ENCODE measurements at regions not wholly inside any gene's neighbourhood (a gene's known extent, or its start where the extent isn't known, plus 50 kb on each side); places are given as distances from the start of the nearest gene placed in this dataset.

GRCh38 chr5:97427235-97427634 lies 244.2 kb upstream of the RIOK2 start:
- Histone ChIP-seq H3K79me2 (ENCODE audit: control insufficient read depth, insufficient read depth, low read length, unreplicated experiment) (no peaks in the 10 kb centered on the region), H2AFZ (ENCODE audit: low read length, unreplicated experiment) (no peak overlapping the region), H3K27me3 (ENCODE audit: insufficient read depth, low read length) (no peaks in the 10 kb centered on the region), H3K27ac (ENCODE audit: low read depth, low read length) (no peak overlapping the region), H3K4me1 (ENCODE audit: control insufficient read depth, insufficient read depth, low read length, unreplicated experiment) (no peaks in the 10 kb centered on the region), H3K36me3 (ENCODE audit: insufficient read depth, low read length) (no peaks in the 10 kb centered on the region), H3K4me3 (ENCODE audit: low read depth, low read length) (no peak overlapping the region)

- Histone ChIP-seq H3K4me3 (ENCODE audit: low read depth, low read length) (no peak overlapping the region), H3K27ac (ENCODE audit: low read depth, low read length) (no peak overlapping the region), H2AFZ (ENCODE audit: low read length, unreplicated experiment) (no peak overlapping the region), H3K4me1 (ENCODE audit: control insufficient read depth, insufficient read depth, low read length, unreplicated experiment) (no peaks in the 10 kb centered on the region), H3K27me3 (ENCODE audit: insufficient read depth, low read length) (no peaks in the 10 kb centered on the region), H3K36me3 (ENCODE audit: insufficient read depth, low read length) (no peaks in the 10 kb centered on the region), H3K79me2 (ENCODE audit: control insufficient read depth, insufficient read depth, low read length, unreplicated experiment) (no peaks in the 10 kb centered on the region)
Measured at GRCh38 chr5:97434021-97434420, 251.0 kb upstream of the RIOK2 start.

GRCh38 chr5:97436405-97436804 lies 253.4 kb upstream of the RIOK2 start:
- H3K27ac ChIP-seq (ENCODE audit: low read depth, low read length), result no peak overlapping the region
- H3K79me2 ChIP-seq (ENCODE audit: control insufficient read depth, insufficient read depth, low read length, unreplicated experiment), result no peaks in the 10 kb centered on the region
- no peak overlapping the region for H3K4me3 ChIP-seq (ENCODE audit: low read depth, low read length)
- no peaks in the 10 kb centered on the region for H3K27me3 ChIP-seq (ENCODE audit: insufficient read depth, low read length)
- no peaks in the 10 kb centered on the region for H3K36me3 ChIP-seq (ENCODE audit: insufficient read depth, low read length)
- no peak overlapping the region for H2AFZ ChIP-seq (ENCODE audit: low read length, unreplicated experiment)
- no peaks in the 10 kb centered on the region for H3K4me1 ChIP-seq (ENCODE audit: control insufficient read depth, insufficient read depth, low read length, unreplicated experiment)

- Histone ChIP-seq H3K4me3 (ENCODE audit: low read depth, low read length) (no peak overlapping the region), H2AFZ (ENCODE audit: low read length, unreplicated experiment) (no peak overlapping the region), H3K36me3 (ENCODE audit: insufficient read depth, low read length) (no peaks in the 10 kb centered on the region), H3K79me2 (ENCODE audit: control insufficient read depth, insufficient read depth, low read length, unreplicated experiment) (no peaks in the 10 kb centered on the region), H3K27me3 (ENCODE audit: insufficient read depth, low read length) (no peaks in the 10 kb centered on the region), H3K4me1 (ENCODE audit: control insufficient read depth, insufficient read depth, low read length, unreplicated experiment) (no peaks in the 10 kb centered on the region), H3K27ac (ENCODE audit: low read depth, low read length) (no peak overlapping the region)
Measured at GRCh38 chr5:97443740-97444139, 260.7 kb upstream of the RIOK2 start.

- Histone ChIP-seq H3K27ac (ENCODE audit: low read depth, low read length) (no peak overlapping the region), H2AFZ (ENCODE audit: low read length, unreplicated experiment) (no peak overlapping the region), H3K27me3 (ENCODE audit: insufficient read depth, low read length) (no peaks in the 10 kb centered on the region), H3K36me3 (ENCODE audit: insufficient read depth, low read length) (no peaks in the 10 kb centered on the region), H3K4me1 (ENCODE audit: control insufficient read depth, insufficient read depth, low read length, unreplicated experiment) (no peaks in the 10 kb centered on the region), H3K79me2 (ENCODE audit: control insufficient read depth, insufficient read depth, low read length, unreplicated experiment) (no peaks in the 10 kb centered on the region), H3K4me3 (ENCODE audit: low read depth, low read length) (no peak overlapping the region)
Measured at GRCh38 chr5:97449172-97449571, 266.1 kb upstream of the RIOK2 start.

- Histone ChIP-seq H2AFZ (ENCODE audit: low read length, unreplicated experiment) (no peak overlapping the region), H3K27ac (ENCODE audit: low read depth, low read length) (no peak overlapping the region), H3K4me1 (ENCODE audit: control insufficient read depth, insufficient read depth, low read length, unreplicated experiment) (no peaks in the 10 kb centered on the region), H3K27me3 (ENCODE audit: insufficient read depth, low read length) (no peaks in the 10 kb centered on the region), H3K36me3 (ENCODE audit: insufficient read depth, low read length) (no peaks in the 10 kb centered on the region), H3K79me2 (ENCODE audit: control insufficient read depth, insufficient read depth, low read length, unreplicated experiment) (no peaks in the 10 kb centered on the region), H3K4me3 (ENCODE audit: low read depth, low read length) (no peak overlapping the region)
Measured at GRCh38 chr5:97452646-97453045, 269.6 kb upstream of the RIOK2 start.

- Histone ChIP-seq H3K27ac (ENCODE audit: low read depth, low read length) (no peak overlapping the region), H3K4me3 (ENCODE audit: low read depth, low read length) (no peak overlapping the region), H3K36me3 (ENCODE audit: insufficient read depth, low read length) (no peaks in the 10 kb centered on the region), H3K4me1 (ENCODE audit: control insufficient read depth, insufficient read depth, low read length, unreplicated experiment) (no peaks in the 10 kb centered on the region), H3K79me2 (ENCODE audit: control insufficient read depth, insufficient read depth, low read length, unreplicated experiment) (no peaks in the 10 kb centered on the region), H2AFZ (ENCODE audit: low read length, unreplicated experiment) (no peak overlapping the region), H3K27me3 (ENCODE audit: insufficient read depth, low read length) (no peaks in the 10 kb centered on the region)
Measured at GRCh38 chr5:97453263-97453662, 270.2 kb upstream of the RIOK2 start.

- H3K4me3 ChIP-seq (ENCODE audit: low read depth, low read length), result no peak overlapping the region
- H3K27me3 ChIP-seq (ENCODE audit: insufficient read depth, low read length), result no peaks in the 10 kb centered on the region
Measured at GRCh38 chr5:97454015-97454414, 271.0 kb upstream of the RIOK2 start.

GRCh38 chr5:97455996-97456395 lies 272.9 kb upstream of the RIOK2 start:
- H2AFZ ChIP-seq (ENCODE audit: low read length, unreplicated experiment), result no peak overlapping the region
- no peak overlapping the region for H3K27ac ChIP-seq (ENCODE audit: low read depth, low read length)
- H3K79me2 ChIP-seq (ENCODE audit: control insufficient read depth, insufficient read depth, low read length, unreplicated experiment), result no peaks in the 10 kb centered on the region
- no peaks in the 10 kb centered on the region for H3K27me3 ChIP-seq (ENCODE audit: insufficient read depth, low read length)
- no peak overlapping the region for H3K4me3 ChIP-seq (ENCODE audit: low read depth, low read length)
- H3K4me1 ChIP-seq (ENCODE audit: control insufficient read depth, insufficient read depth, low read length, unreplicated experiment), result no peaks in the 10 kb centered on the region
- H3K36me3 ChIP-seq (ENCODE audit: insufficient read depth, low read length), result no peaks in the 10 kb centered on the region

More at GRCh38 chr5:97454015-97454414, 271.0 kb upstream of the RIOK2 start:
- H2AFZ ChIP-seq (ENCODE audit: low read length, unreplicated experiment), result no peak overlapping the region
- no peak overlapping the region for H3K27ac ChIP-seq (ENCODE audit: low read depth, low read length)
- no peaks in the 10 kb centered on the region for H3K4me1 ChIP-seq (ENCODE audit: control insufficient read depth, insufficient read depth, low read length, unreplicated experiment)
- no peaks in the 10 kb centered on the region for H3K36me3 ChIP-seq (ENCODE audit: insufficient read depth, low read length)
- H3K79me2 ChIP-seq (ENCODE audit: control insufficient read depth, insufficient read depth, low read length, unreplicated experiment), result no peaks in the 10 kb centered on the region

- no peak overlapping the region for H3K27ac ChIP-seq (ENCODE audit: low read depth, low read length)
- no peak overlapping the region for H3K4me3 ChIP-seq (ENCODE audit: low read depth, low read length)
- H3K36me3 ChIP-seq (ENCODE audit: insufficient read depth, low read length), result no peaks in the 10 kb centered on the region
- no peak overlapping the region for H2AFZ ChIP-seq (ENCODE audit: low read length, unreplicated experiment)
- no peaks in the 10 kb centered on the region for H3K79me2 ChIP-seq (ENCODE audit: control insufficient read depth, insufficient read depth, low read length, unreplicated experiment)
- H3K27me3 ChIP-seq (ENCODE audit: insufficient read depth, low read length), result no peaks in the 10 kb centered on the region
- H3K4me1 ChIP-seq (ENCODE audit: control insufficient read depth, insufficient read depth, low read length, unreplicated experiment), result no peaks in the 10 kb centered on the region
Measured at GRCh38 chr5:97458851-97459250, 275.8 kb upstream of the RIOK2 start.

GRCh38 chr5:97471951-97472350 lies 288.9 kb upstream of the RIOK2 start:
- H3K4me1 ChIP-seq (ENCODE audit: control insufficient read depth, insufficient read depth, low read length, unreplicated experiment), result no peaks in the 10 kb centered on the region

More at GRCh38 chr5:97471951-97472350, 288.9 kb upstream of the RIOK2 start:
- no peaks in the 10 kb centered on the region for H3K27me3 ChIP-seq (ENCODE audit: insufficient read depth, low read length)
- no peak overlapping the region for H3K27ac ChIP-seq (ENCODE audit: low read depth, low read length)
- H3K4me3 ChIP-seq (ENCODE audit: low read depth, low read length), result no peak overlapping the region
- no peaks in the 10 kb centered on the region for H3K36me3 ChIP-seq (ENCODE audit: insufficient read depth, low read length)
- H2AFZ ChIP-seq (ENCODE audit: low read length, unreplicated experiment), result no peak overlapping the region
- H3K79me2 ChIP-seq (ENCODE audit: control insufficient read depth, insufficient read depth, low read length, unreplicated experiment), result no peaks in the 10 kb centered on the region

Measured in ACC112 (cell line).